Naive thymus-derived CD4-positive, alpha-beta T cell (primary cell): ENCODE measurements at regions not wholly inside any gene's neighbourhood (a gene's known extent, or its start where the extent isn't known, plus 50 kb on each side); places are given as distances from the start of the nearest gene placed in this dataset.
"Not testable (repeated sequence)": the region's sequence is repeated elsewhere in the genome, so short reads cannot be mapped to it uniquely, and the experiment has no call there.

Experiments
- ATAC-seq: fragments of 150-1000 bp; cut with Tn5 transposase; 2 replicates; pipeline ENCODE4 v1.10.0; 2021; ENCODE audit warnings: mild to moderate bottlenecking, moderate library complexity
- CTCF ChIA-PET: fragments of 350-600 bp; sonication (Branson Sonifier 250); formaldehyde crosslinking; loops from one replicate; lab custom pipeline; 2021; ENCODE audit warnings: antibody characterized with exemption; lab: Charles Lee
- POLR2A ChIA-PET: fragments of 350-600 bp; sonication (Branson Sonifier 250); formaldehyde crosslinking; loops from one replicate; lab custom pipeline; 2021; ENCODE audit warnings: antibody characterized with exemption, inconsistent platforms; lab: Charles Lee
- DNase-seq, 9 donors: peaks; one replicate each; pipeline versions ENCODE4 v3.0.0 to v3.0.0-alpha.2; 2020 to 2022; ENCODE audit warnings: mixed read lengths in 1 of 9
- H3K27ac ChIP-seq: one replicate; pipeline ENCODE4 v1.7.0; 2013; ENCODE audit warnings: mild to moderate bottlenecking, low read depth, low read length, moderate library complexity
- H3K27me3 ChIP-seq, 2 donors: one replicate each; pipeline ENCODE4 v1.7.0; 2013; ENCODE audit warnings: low read length in 2 of 2, mild to moderate bottlenecking in 2 of 2, moderate library complexity in 2 of 2; ENCODE audit not compliant: control insufficient read depth in 2 of 2, insufficient read depth in 2 of 2
- H3K36me3 ChIP-seq, 3 experiments: 1 replicate in 2 of 3; 2 replicates in 1 of 3; pipeline ENCODE4 v1.7.0; 2013; ENCODE audit warnings: low read length in 3 of 3, mild to moderate bottlenecking in 3 of 3, moderate library complexity in 1 of 3; ENCODE audit not compliant: insufficient read depth in 3 of 3, control insufficient read depth in 2 of 3
- H3K4me1 ChIP-seq, 2 donors: one replicate each; pipeline ENCODE4 v1.7.0; 2013; ENCODE audit warnings: low read length in 2 of 2, mild to moderate bottlenecking in 2 of 2, moderate library complexity in 1 of 2; ENCODE audit not compliant: control insufficient read depth in 2 of 2, insufficient read depth in 2 of 2
- H3K4me3 ChIP-seq: 2 replicates; pipeline ENCODE4 v1.7.0; 2013; ENCODE audit warnings: mild to moderate bottlenecking, low read length
- H3K9me3 ChIP-seq, 3 experiments: 1 replicate in 2 of 3; 2 replicates in 1 of 3; pipeline ENCODE4 v1.7.0; 2013; ENCODE audit warnings: low read length in 3 of 3; ENCODE audit not compliant: control insufficient read depth in 2 of 3
- H3K27ac Mint-ChIP-seq, 9 donors: one replicate each; pipeline ENCODE4 v1.8.0; 2020 to 2022; ENCODE audit warnings: mixed read lengths in 9 of 9, mild to moderate bottlenecking in 8 of 9, moderate library complexity in 5 of 9, inconsistent platforms in 2 of 9
- H3K27me3 Mint-ChIP-seq, 5 donors: one replicate each; pipeline ENCODE4 v1.8.0; 2021 to 2022; ENCODE audit warnings: mixed read lengths in 5 of 5, mild to moderate bottlenecking in 1 of 5
- H3K36me3 Mint-ChIP-seq, 5 donors: one replicate each; pipeline ENCODE4 v1.8.0; 2020 to 2022; ENCODE audit warnings: mixed read lengths in 5 of 5, mild to moderate bottlenecking in 3 of 5, inconsistent platforms in 1 of 5
- H3K4me1 Mint-ChIP-seq, 7 donors: one replicate each; pipeline ENCODE4 v1.8.0; 2020 to 2022; ENCODE audit warnings: mixed read lengths in 7 of 7, mild to moderate bottlenecking in 3 of 7, inconsistent platforms in 1 of 7
- H3K4me3 Mint-ChIP-seq, 10 donors: one replicate each; pipeline ENCODE4 v1.8.0; 2020 to 2022; ENCODE audit warnings: mild to moderate bottlenecking in 10 of 10, mixed read lengths in 10 of 10, moderate library complexity in 6 of 10, inconsistent platforms in 2 of 10
- H3K9me3 Mint-ChIP-seq, 11 donors: one replicate each; pipeline ENCODE4 v1.8.0; 2020 to 2022; ENCODE audit warnings: mixed read lengths in 11 of 11, mild to moderate bottlenecking in 4 of 11, inconsistent platforms in 1 of 11, moderate library complexity in 1 of 11
- intact Hi-C, 2 donors: fragments of 100-400 bp; cut with micrococcal nuclease; formaldehyde crosslinking; loops; one replicate each; pipeline ENCODE4 v1.15.1; 2023

DNA sequence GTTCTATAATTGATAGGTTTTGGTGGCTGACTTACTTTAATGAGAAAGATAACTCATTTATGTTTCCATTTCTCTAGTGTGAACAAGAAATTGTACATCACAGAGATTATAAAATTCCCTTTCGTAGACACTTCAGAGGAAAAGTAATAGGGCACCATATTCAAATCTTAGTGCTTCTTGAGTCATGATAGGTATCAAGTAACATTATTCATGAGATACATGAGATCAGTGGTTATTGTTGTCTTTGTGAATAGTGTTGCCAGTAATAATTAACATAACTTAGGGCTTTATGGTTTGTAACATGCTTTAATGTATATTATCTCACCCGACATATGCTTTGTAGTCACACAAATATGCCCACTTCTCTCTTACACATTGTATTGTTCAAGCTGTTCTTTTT lies 73.7 kb upstream of the IL15 start:
- no peaks in the 10 kb centered on the region for H3K27me3 ChIP-seq
- no peak overlapping the region for H3K4me3 ChIP-seq
- intact Hi-C loops, result no loop called here
- ChIA-PET POLR2A (no interaction called here), CTCF (interaction anchor here (0.7 kb wide), 1 partner anchor 18 kb away, joined by 3 read pairs; no protein-coding TSS in a partner anchor)
- DNase-seq (no peak), ATAC-seq (no peak)
- H3K27ac Mint-ChIP-seq, result no peak overlapping the region
- no peaks in the 10 kb centered on the region for H3K9me3 ChIP-seq
- H3K4me1 Mint-ChIP-seq, result no peaks in the 10 kb centered on the region
- H3K36me3 Mint-ChIP-seq, result no peaks in the 10 kb centered on the region
- peaks cover 0 to 3% (median 0%) of the 10 kb centered on the region in 11 donors for H3K9me3 Mint-ChIP-seq
- no peaks in the 10 kb centered on the region for H3K4me1 ChIP-seq
- H3K4me3 Mint-ChIP-seq, result no peak overlapping the region
- no peaks in the 10 kb centered on the region for H3K36me3 ChIP-seq
- H3K27ac ChIP-seq, result no peak overlapping the region
- H3K27me3 Mint-ChIP-seq, result peaks cover 0 to 5% (median 0%) of the 10 kb centered on the region in 5 donors

DNA sequence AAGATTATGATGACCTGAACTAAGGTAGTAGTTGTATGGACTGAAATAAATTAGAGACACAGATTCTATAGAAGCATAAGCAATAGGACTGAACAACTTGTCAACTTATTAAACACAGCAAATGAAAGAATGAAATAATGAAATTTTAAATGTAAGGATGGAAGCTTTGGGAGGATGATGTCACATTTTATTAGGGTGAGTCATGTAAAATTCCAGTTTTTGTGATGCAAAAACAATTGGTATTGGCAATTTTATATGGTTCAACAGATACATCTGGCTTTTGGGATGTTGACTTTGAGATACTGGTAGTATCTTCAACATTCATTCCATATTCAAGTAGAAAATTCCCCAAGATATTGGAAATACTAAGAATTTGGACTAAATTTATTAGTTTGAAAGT lies 72.7 kb upstream of the IL15 start:
- DNase-seq, result no peak
- CTCF ChIA-PET, result interaction anchor here (0.6 kb wide), 1 partner anchor 96 kb away, joined by 3 read pairs; no protein-coding TSS in a partner anchor
- Mint-ChIP-seq H3K4me1 (no peaks in the 10 kb centered on the region), H3K36me3 (no peaks in the 10 kb centered on the region), H3K4me3 (no peak overlapping the region), H3K27me3 (peaks cover 0 to 9% (median 0%) of the 10 kb centered on the region in 5 donors), H3K27ac (no peak overlapping the region), H3K9me3 (peaks cover 0 to 1% (median 0%) of the 10 kb centered on the region in 11 donors)
- POLR2A ChIA-PET, result no interaction called here
- H3K9me3 ChIP-seq, result no peaks in the 10 kb centered on the region
- intact Hi-C loops, result no loop called here
- no peaks in the 10 kb centered on the region for H3K36me3 ChIP-seq
- no peak overlapping the region for H3K27ac ChIP-seq
- H3K4me3 ChIP-seq, result no peak overlapping the region
- H3K27me3 ChIP-seq, result no peaks in the 10 kb centered on the region
- ATAC-seq, result no peak
- H3K4me1 ChIP-seq, result no peaks in the 10 kb centered on the region

DNA sequence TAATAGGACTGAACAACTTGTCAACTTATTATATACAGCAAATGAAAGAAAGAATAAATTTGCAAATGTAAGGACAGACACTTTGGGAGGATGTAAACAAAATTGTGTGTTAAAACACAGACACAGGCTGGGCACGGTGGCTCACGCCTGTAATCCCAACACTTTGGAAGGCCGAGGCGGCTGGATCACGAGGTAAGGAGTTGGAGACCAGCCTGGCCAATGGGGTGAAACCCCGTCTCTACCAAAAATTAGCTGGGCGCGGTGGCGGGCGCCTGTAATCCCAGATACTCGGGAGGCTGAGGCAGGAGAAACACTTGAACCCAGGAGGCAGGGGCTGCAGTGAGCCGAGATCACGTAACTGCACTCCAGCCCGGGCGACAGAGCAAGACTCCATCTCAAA lies 71.4 kb upstream of the IL15 start:
- CTCF ChIA-PET, H3K27ac ChIP-seq, H3K4me1 ChIP-seq, H3K27ac Mint-ChIP-seq, DNase-seq, H3K36me3 Mint-ChIP-seq, H3K36me3 ChIP-seq, H3K4me3 ChIP-seq, H3K4me3 Mint-ChIP-seq, H3K9me3 Mint-ChIP-seq, intact Hi-C loops, H3K9me3 ChIP-seq, H3K27me3 ChIP-seq, H3K27me3 Mint-ChIP-seq, ATAC-seq, POLR2A ChIA-PET, H3K4me1 Mint-ChIP-seq: not testable (repeated sequence)

DNA sequence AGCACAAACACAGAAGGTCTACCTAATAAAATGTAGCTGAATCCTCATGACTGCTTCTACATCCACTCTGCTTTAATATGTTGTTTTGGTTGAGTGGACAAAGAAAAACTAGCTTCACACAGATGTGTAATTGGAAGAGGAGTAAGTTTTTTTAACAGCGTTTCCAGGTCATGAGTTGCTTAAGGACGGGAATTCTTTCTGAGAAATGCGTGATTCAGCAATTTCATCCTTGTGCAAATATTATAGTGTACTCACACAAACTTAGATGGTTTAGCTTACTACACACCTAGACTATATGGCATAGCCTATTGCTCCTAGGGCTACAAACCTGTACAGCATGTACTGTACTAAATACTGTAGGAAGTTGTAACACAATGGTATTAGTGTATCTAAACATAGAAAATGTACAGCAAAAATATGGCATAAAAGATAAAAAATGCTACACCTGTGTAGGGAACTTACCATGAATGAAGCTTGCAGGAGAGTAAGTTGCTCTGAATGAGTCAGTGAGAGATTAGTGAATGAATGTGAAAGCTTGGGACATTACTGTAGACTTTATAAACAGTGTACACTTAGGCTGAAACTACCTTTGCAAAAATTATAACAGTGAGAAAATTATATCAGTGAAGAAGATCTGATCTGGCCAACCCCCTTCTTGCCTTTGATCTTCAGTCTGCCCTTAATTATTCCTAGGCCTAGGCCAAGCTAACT lies 70.8 kb upstream of the IL15 start:
- H3K27me3 ChIP-seq, result no peaks in the 10 kb centered on the region
- Mint-ChIP-seq H3K36me3 (no peaks in the 10 kb centered on the region), H3K27ac (no peak overlapping the region), H3K4me3 (no peak overlapping the region), H3K9me3 (no peaks in the 10 kb centered on the region), H3K4me1 (no peaks in the 10 kb centered on the region), H3K27me3 (peaks cover 0 to 9% (median 0%) of the 10 kb centered on the region in 5 donors)
- no peak overlapping the region for H3K4me3 ChIP-seq
- no peaks in the 10 kb centered on the region for H3K4me1 ChIP-seq
- no peak overlapping the region for H3K27ac ChIP-seq
- ChIA-PET CTCF (no interaction called here), POLR2A (no interaction called here)
- intact Hi-C loops, result no loop called here
- H3K9me3 ChIP-seq, result no peaks in the 10 kb centered on the region
- no peak for DNase-seq
- ATAC-seq, result no peak
- H3K36me3 ChIP-seq, result no peaks in the 10 kb centered on the region

DNA sequence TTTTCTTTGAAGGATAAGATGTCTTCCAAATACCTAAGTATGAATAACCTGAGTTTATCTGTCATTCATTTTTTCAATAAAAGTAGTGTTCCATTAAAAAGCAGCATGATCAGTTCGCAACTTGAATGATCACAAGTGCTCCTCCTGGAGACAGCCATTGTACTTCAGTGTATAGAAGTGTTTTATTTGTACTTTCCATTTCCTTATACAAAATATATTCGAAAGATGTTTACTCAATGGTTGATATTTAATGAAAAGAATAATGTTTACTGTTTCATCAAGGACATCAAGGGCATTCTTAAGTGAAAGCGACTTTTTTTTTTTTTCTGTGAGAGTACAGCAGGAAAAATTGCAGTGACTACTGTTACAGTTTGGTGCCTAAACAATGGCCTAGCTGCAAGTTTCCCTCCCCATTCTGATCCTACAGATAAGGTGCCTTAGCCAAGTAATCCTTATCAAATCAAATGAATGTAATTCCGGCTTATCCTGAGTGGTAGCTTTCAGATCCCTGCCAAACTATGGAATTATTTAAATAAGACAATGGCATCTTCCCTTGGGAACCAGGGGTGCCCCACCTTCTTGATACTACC lies 69.0 kb upstream of the IL15 start:
- H3K4me1 ChIP-seq, result no peaks in the 10 kb centered on the region
- H3K27ac Mint-ChIP-seq, result no peak overlapping the region
- no peak for ATAC-seq
- no peaks in the 10 kb centered on the region for H3K36me3 Mint-ChIP-seq
- ChIA-PET POLR2A (no interaction called here), CTCF (no interaction called here)
- no peak overlapping the region for H3K4me3 Mint-ChIP-seq
- no peaks in the 10 kb centered on the region for H3K9me3 Mint-ChIP-seq
- H3K4me3 ChIP-seq, result no peak overlapping the region
- intact Hi-C loops, result no loop called here
- no peaks in the 10 kb centered on the region for H3K4me1 Mint-ChIP-seq
- H3K27me3 Mint-ChIP-seq, result peaks cover 0 to 5% (median 0%) of the 10 kb centered on the region in 5 donors
- no peak for DNase-seq
- H3K27ac ChIP-seq, result no peak overlapping the region
- no peaks in the 10 kb centered on the region for H3K27me3 ChIP-seq
- H3K9me3 ChIP-seq, result no peaks in the 10 kb centered on the region
- H3K36me3 ChIP-seq, result no peaks in the 10 kb centered on the region

DNA sequence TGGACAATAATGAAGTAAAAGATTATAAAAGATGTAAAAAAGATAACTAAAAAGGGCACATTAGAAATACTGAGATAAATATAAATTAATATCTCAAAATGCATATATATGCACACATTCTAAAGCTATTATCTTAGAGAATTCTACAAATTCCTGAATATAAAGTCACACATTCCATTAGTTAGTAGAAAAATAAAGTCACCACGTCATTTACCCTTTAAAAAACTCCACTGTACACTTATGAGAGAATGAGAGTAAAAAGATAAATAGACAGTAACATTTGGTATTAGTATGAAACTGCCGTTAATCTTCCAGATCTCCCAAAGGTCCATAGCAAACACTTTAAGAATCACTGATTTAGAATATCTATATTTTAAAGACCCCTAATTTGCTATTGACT lies 67.2 kb upstream of the IL15 start:
- intact Hi-C loops, result no loop called here
- Mint-ChIP-seq H3K27ac (no peak overlapping the region), H3K27me3 (peaks cover 0 to 5% (median 0%) of the 10 kb centered on the region in 5 donors), H3K36me3 (no peaks in the 10 kb centered on the region), H3K9me3 (no peaks in the 10 kb centered on the region), H3K4me3 (no peak overlapping the region), H3K4me1 (no peaks in the 10 kb centered on the region)
- H3K27ac ChIP-seq, result no peak overlapping the region
- DNase-seq (no peak), ATAC-seq (no peak)
- H3K27me3 ChIP-seq, result no peaks in the 10 kb centered on the region
- H3K36me3 ChIP-seq, result no peaks in the 10 kb centered on the region
- H3K4me1 ChIP-seq, result no peaks in the 10 kb centered on the region
- H3K9me3 ChIP-seq, result no peaks in the 10 kb centered on the region
- ChIA-PET POLR2A (no interaction called here), CTCF (no interaction called here)
- H3K4me3 ChIP-seq, result no peak overlapping the region

DNA sequence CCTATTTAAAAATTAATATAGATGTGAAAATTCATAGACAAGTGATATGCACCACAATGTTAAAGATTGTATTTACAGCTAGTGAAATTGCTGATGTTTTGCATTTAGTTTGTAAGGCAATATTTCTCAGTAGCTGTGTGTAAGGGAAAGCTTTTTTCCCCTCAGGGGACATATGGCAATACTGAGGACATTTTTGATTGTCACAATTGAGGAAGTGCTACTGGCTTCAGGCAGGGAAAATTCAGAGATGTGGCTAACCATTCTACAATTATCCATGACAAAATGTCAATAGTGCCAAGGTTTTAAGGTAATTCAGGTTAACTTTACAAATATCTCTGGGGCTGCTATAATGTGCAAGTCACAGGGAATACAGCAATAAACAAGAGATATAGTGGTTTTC lies 66.1 kb upstream of the IL15 start:
- Mint-ChIP-seq H3K27ac (no peak overlapping the region), H3K36me3 (no peaks in the 10 kb centered on the region), H3K9me3 (no peaks in the 10 kb centered on the region), H3K27me3 (peaks cover 0 to 5% (median 0%) of the 10 kb centered on the region in 5 donors), H3K4me1 (no peaks in the 10 kb centered on the region), H3K4me3 (no peak overlapping the region)
- intact Hi-C loops, result no loop called here
- ATAC-seq (no peak), DNase-seq (no peak)
- Histone ChIP-seq H3K4me3 (no peak overlapping the region), H3K27me3 (no peaks in the 10 kb centered on the region), H3K9me3 (no peaks in the 10 kb centered on the region), H3K36me3 (no peaks in the 10 kb centered on the region), H3K4me1 (no peaks in the 10 kb centered on the region), H3K27ac (no peak overlapping the region)
- ChIA-PET CTCF (no interaction called here), POLR2A (no interaction called here)
